Activated CD8-positive, alpha-beta T cell treated with anti-CD3 and anti-CD28 coated beads for 36 hours (primary cell): ENCODE measurements at regions not wholly inside any gene's neighbourhood (a gene's known extent, or its start where the extent isn't known, plus 50 kb on each side); places are given as distances from the start of the nearest gene placed in this dataset.

Experiments used
- ATAC-seq: fragments of 200-7000 bp; cut with Tn5 transposase; one replicate; pipeline ENCODE4 v1.10.0; 2021; ENCODE audit warnings: mild to moderate bottlenecking, moderate library complexity
- CTCF ChIA-PET: fragments of 350-600 bp; sonication (Branson Sonifier 250); formaldehyde crosslinking; loops from one replicate; lab custom pipeline; 2021; ENCODE audit warnings: antibody characterized with exemption; lab: Charles Lee
- POLR2A ChIA-PET: fragments of 350-600 bp; sonication (Branson Sonifier 250); formaldehyde crosslinking; loops from one replicate; lab custom pipeline; 2021; ENCODE audit warnings: antibody characterized with exemption; lab: Charles Lee
- DNase-seq: peaks from one replicate; pipeline ENCODE4 v3.0.0-alpha.2; 2020
- H3K27ac Mint-ChIP-seq: one replicate; pipeline ENCODE4 v1.8.0; 2021; ENCODE audit warnings: mild to moderate bottlenecking, mixed read lengths
- H3K27me3 Mint-ChIP-seq: one replicate; pipeline ENCODE4 v1.8.0; 2021; ENCODE audit warnings: mixed read lengths
- H3K36me3 Mint-ChIP-seq: one replicate; pipeline ENCODE4 v1.8.0; 2021; ENCODE audit warnings: low read depth, mixed read lengths
- H3K4me1 Mint-ChIP-seq: one replicate; pipeline ENCODE4 v1.8.0; 2021; ENCODE audit warnings: low read depth, mixed read lengths
- H3K4me3 Mint-ChIP-seq: one replicate; pipeline ENCODE4 v1.8.0; 2021; ENCODE audit warnings: mild to moderate bottlenecking, moderate library complexity, mixed read lengths
- H3K9me3 Mint-ChIP-seq: one replicate; pipeline ENCODE4 v1.8.0; 2021; ENCODE audit warnings: mixed read lengths
- CTCF ChIP-seq: fragments of 200-600 bp; IDR thresholded peaks from one replicate; pipeline ENCODE4 v1.8.0; 2022; ENCODE audit warnings: antibody characterized with exemption, mild to moderate bottlenecking
- intact Hi-C: fragments of 100-400 bp; cut with micrococcal nuclease; formaldehyde crosslinking; loops from one replicate; pipeline ENCODE4 v1.10.0; 2022

- H3K27me3 Mint-ChIP-seq = no peaks in the 10 kb centered on the region
- no peak for DNase-seq
- no peak for TF ChIP-seq CTCF
- CTCF ChIA-PET = no interaction called here
- POLR2A ChIA-PET = no interaction called here
- intact Hi-C loops = no loop called here
- no peak for ATAC-seq
- H3K4me3 Mint-ChIP-seq = no peak overlapping the region
- H3K27ac Mint-ChIP-seq = no peak overlapping the region
- no peaks in the 10 kb centered on the region for H3K9me3 Mint-ChIP-seq
- H3K36me3 Mint-ChIP-seq = no peaks in the 10 kb centered on the region
- no peaks in the 10 kb centered on the region for H3K4me1 Mint-ChIP-seq
Measured at GRCh38 chr2:220664272-220665107, 907.6 kb downstream of the EPHA4 start.

- intact Hi-C loops = no loop called here
- no peak for DNase-seq
- Mint-ChIP-seq H3K4me1 (no peaks in the 10 kb centered on the region), H3K9me3 (no peaks in the 10 kb centered on the region), H3K27ac (no peak overlapping the region), H3K36me3 (no peaks in the 10 kb centered on the region), H3K27me3 (no peaks in the 10 kb centered on the region), H3K4me3 (no peak overlapping the region)
- ChIA-PET POLR2A (no interaction called here), CTCF (no interaction called here)
- no peak for ATAC-seq
- TF ChIP-seq CTCF = no peak
Measured at GRCh38 chr2:220665108-220665471, 907.0 kb downstream of the EPHA4 start.

GRCh38 chr2:220669324-220669723 lies 902.8 kb downstream of the EPHA4 start:
- Mint-ChIP-seq H3K9me3 (no peaks in the 10 kb centered on the region), H3K36me3 (no peaks in the 10 kb centered on the region), H3K27ac (no peak overlapping the region), H3K4me1 (no peaks in the 10 kb centered on the region), H3K4me3 (no peak overlapping the region), H3K27me3 (peaks cover 5% of the 10 kb centered on the region)
- DNase-seq (no peak), ATAC-seq (no peak)
- TF ChIP-seq CTCF = no peak
- POLR2A ChIA-PET = no interaction called here
- intact Hi-C loops = no loop called here
- CTCF ChIA-PET = no interaction called here

- no peak for DNase-seq
- POLR2A ChIA-PET = no interaction called here
- H3K27me3 Mint-ChIP-seq = peaks cover 5% of the 10 kb centered on the region
- H3K36me3 Mint-ChIP-seq = no peaks in the 10 kb centered on the region
- H3K4me1 Mint-ChIP-seq = no peaks in the 10 kb centered on the region
- H3K4me3 Mint-ChIP-seq = no peak overlapping the region
- no peaks in the 10 kb centered on the region for H3K9me3 Mint-ChIP-seq
- no peak for ATAC-seq
- CTCF ChIA-PET = no interaction called here
- intact Hi-C loops = no loop called here
- no peak overlapping the region for H3K27ac Mint-ChIP-seq
- TF ChIP-seq CTCF = no peak
Measured at GRCh38 chr2:220670511-220670910, 901.6 kb downstream of the EPHA4 start.

GRCh38 chr2:220673151-220673874 lies 898.8 kb downstream of the EPHA4 start:
- Mint-ChIP-seq H3K4me1 (no peaks in the 10 kb centered on the region), H3K4me3 (no peak overlapping the region), H3K36me3 (no peaks in the 10 kb centered on the region), H3K9me3 (no peaks in the 10 kb centered on the region), H3K27me3 (peaks cover 5% of the 10 kb centered on the region), H3K27ac (no peak overlapping the region)
- intact Hi-C loops = no loop called here
- CTCF ChIA-PET = no interaction called here
- POLR2A ChIA-PET = no interaction called here
- no peak for ATAC-seq
- TF ChIP-seq CTCF = no peak
- DNase-seq = no peak
